GM12878 (cell line): ENCODE measurements at regions not wholly inside any gene's neighbourhood (a gene's known extent, or its start where the extent isn't known, plus 50 kb on each side); places are given as distances from the start of the nearest gene placed in this dataset.

Source experiments
- ATAC-seq: fragments of 200-7000 bp; cut with Tn5 transposase; 3 replicates; pipeline ENCODE4 v1.9.1; 2020; ENCODE audit warnings: mild to moderate bottlenecking, moderate library complexity
- BruUV-seq: library from RNA; stranded (reverse); fragments of 400-500 nt; replicated peaks from 2 replicates; lab custom pipeline; 2021; lab: Mats Ljungman, UMichigan
- CTCF ChIA-PET: fragments of 300-600 bp; sonication (Branson Sonifier 250); formaldehyde crosslinking; extraction: SDS; loops from one replicate; lab custom pipeline; 2021; ENCODE audit warnings: inconsistent platforms; lab: Yijun Ruan, JAX
- POLR2A ChIA-PET: fragments of 350-600 bp; formaldehyde crosslinking; extraction: SDS; loops from one replicate; lab custom pipeline; 2021; ENCODE audit warnings: inconsistent platforms; lab: Charles Lee
- RAD21 ChIA-PET: fragments of 300-600 bp; sonication (Branson Sonifier 250); formaldehyde crosslinking; loops from one replicate; lab custom pipeline; 2023; ENCODE audit warnings: antibody characterized with exemption; ENCODE audit not compliant: unreplicated experiment; lab: Charles Lee
- SMC1A ChIA-PET: fragments of 300-600 bp; sonication (Branson Sonifier 250); formaldehyde crosslinking; loops from one replicate; lab custom pipeline; 2023; ENCODE audit not compliant: unreplicated experiment, uncharacterized antibody; lab: Charles Lee
- DNase-seq: peaks from one replicate; pipeline ENCODE4 v3.0.0-alpha.2; 2011; ENCODE audit warnings: low read depth, low spot score
- FAIRE-seq: peaks from 3 replicates; lab custom pipeline; 2011; peaks lifted over from hg19 to GRCh38; lab: Jason Lieb, UNC
- H2AFZ ChIP-seq: 2 replicates; pipeline ENCODE4 v1.6.0; 2011; ENCODE audit warnings: low read depth, low read length, control low read depth; ENCODE audit not compliant: control insufficient read depth
- H3K27ac ChIP-seq: 2 replicates; pipeline ENCODE4 v1.5.1; 2011; ENCODE audit warnings: control low read depth; ENCODE audit not compliant: control insufficient read depth, insufficient read depth
- H3K27me3 ChIP-seq, 2 experiments: replicated peaks in 1 of 2; 2 replicates each; pipeline versions ENCODE4 v1.6.0 to v1.6.1; 2011; ENCODE audit warnings: low read length in 1 of 2; ENCODE audit not compliant: control insufficient read depth in 2 of 2, insufficient read depth in 2 of 2
- H3K36me3 ChIP-seq, 2 experiments: 2 replicates each; pipeline ENCODE4 v1.5.1; 2011; ENCODE audit warnings: low read length in 1 of 2; ENCODE audit not compliant: control insufficient read depth in 2 of 2, insufficient read depth in 2 of 2
- H3K4me1 ChIP-seq: 2 replicates; pipeline ENCODE4 v1.6.1; 2011; ENCODE audit warnings: mild to moderate bottlenecking, low read length, moderate library complexity, mixed read lengths; ENCODE audit not compliant: control insufficient read depth, insufficient read depth
- H3K4me2 ChIP-seq: 2 replicates; pipeline ENCODE4 v1.6.0; 2011; ENCODE audit warnings: control low read depth; ENCODE audit not compliant: control insufficient read depth, insufficient read depth
- H3K4me3 ChIP-seq: fragments of 200-600 bp; sonication (generic); 2 replicates; pipeline ENCODE4 v1.5.1; 2016
- H3K79me2 ChIP-seq: 2 replicates; pipeline ENCODE4 v1.6.0; 2011; ENCODE audit warnings: low read length; ENCODE audit not compliant: control insufficient read depth, insufficient read depth
- H3K9ac ChIP-seq: 2 replicates; pipeline ENCODE4 v1.8.0; 2011; ENCODE audit warnings: low read length, control low read depth, mixed read lengths; ENCODE audit not compliant: control insufficient read depth, insufficient read depth
- H3K9me3 ChIP-seq: replicated peaks from 3 replicates; pipeline ENCODE4 v1.5.1; 2011; ENCODE audit warnings: mild to moderate bottlenecking, low read length; ENCODE audit not compliant: control insufficient read depth, insufficient read depth
- H4K20me1 ChIP-seq: 2 replicates; pipeline ENCODE4 v1.6.0; 2011; ENCODE audit not compliant: control insufficient read depth, insufficient read depth
- CHD1 ChIP-seq: IDR thresholded peaks from 2 replicates; pipeline ENCODE4 v1.6.1; 2012; ENCODE audit warnings: low read depth, low read length, improper control_type of control experiment
- CREB1 ChIP-seq: IDR thresholded peaks from 2 replicates; pipeline ENCODE4 v1.6.1; 2012; ENCODE audit warnings: low read depth, mild to moderate bottlenecking, inconsistent platforms
- HSF1 ChIP-seq: fragments of 150-350 bp; IDR thresholded peaks from 2 replicates; pipeline ENCODE4 v1.6.1; 2014; ENCODE audit warnings: mild to moderate bottlenecking, low read depth, low read length
- IKZF1 ChIP-seq: fragments of 450-650 bp; conservative IDR thresholded peaks from 2 replicates; pipeline ENCODE4 v1.6.1; 2017; ENCODE audit warnings: antibody characterized with exemption, mild to moderate bottlenecking
- NFXL1 ChIP-seq: fragments of 450-650 bp; IDR thresholded peaks from 2 replicates; pipeline ENCODE4 v1.6.1; 2017; ENCODE audit warnings: antibody characterized with exemption, mild to moderate bottlenecking, borderline replicate concordance
- NFYB ChIP-seq: IDR thresholded peaks from 2 replicates; pipeline ENCODE4 v1.6.1; 2011; ENCODE audit warnings: low read depth, mild to moderate bottlenecking, low read length, improper control_type of control experiment, moderate library complexity; ENCODE audit not compliant: insufficient read depth
- PBX3 ChIP-seq: IDR thresholded peaks from 2 replicates; pipeline ENCODE4 v1.6.1; 2011; ENCODE audit warnings: mild to moderate bottlenecking, low read depth, low read length, moderate library complexity; ENCODE audit not compliant: insufficient replicate concordance
- RELA ChIP-seq: fragments of 450-650 bp; IDR thresholded peaks from 2 replicates; pipeline ENCODE4 v1.8.0; 2014; ENCODE audit warnings: borderline replicate concordance; ENCODE audit not compliant: partially characterized antibody
- STAT1 ChIP-seq: fragments of 450-650 bp; conservative IDR thresholded peaks from 2 replicates; pipeline ENCODE4 v1.6.1; 2014; ENCODE audit warnings: antibody characterized with exemption, mild to moderate bottlenecking
- TAF1 ChIP-seq: IDR thresholded peaks from 2 replicates; pipeline ENCODE4 v1.6.1; 2011; ENCODE audit warnings: mild to moderate bottlenecking, low read depth, low read length, borderline replicate concordance
- YY1 ChIP-seq: IDR thresholded peaks from 2 replicates; pipeline ENCODE4 v1.6.1; 2011; ENCODE audit warnings: low read depth, mild to moderate bottlenecking, low read length
- ZNF622 ChIP-seq: fragments of 450-650 bp; IDR thresholded peaks from 2 replicates; pipeline ENCODE4 v1.6.1; 2017; ENCODE audit warnings: mild to moderate bottlenecking, inconsistent platforms
- WGBS: methylation state at CpG from one replicate; pipeline ENCODE4 v1.1.6; 2016; ENCODE audit warnings: low lambda C conversion rate; ENCODE audit not compliant: insufficient replicate concordance, insufficient coverage; ENCODE audit errors: missing lambda C conversion rate; 5-methylcytosine and 5-hydroxymethylcytosine counted together
- in situ Hi-C: fragments of 300-500 bp; cut with MboI; formaldehyde crosslinking; loops from 9 replicates; pipeline ENCODE4 v1.14.3; 2018; ENCODE audit warnings: mixed read lengths
- intact Hi-C: fragments of 100-400 bp; cut with micrococcal nuclease; formaldehyde crosslinking; loops from one replicate; pipeline ENCODE4 v1.14.2; 2022; ENCODE audit not compliant: unreplicated experiment

DNA sequence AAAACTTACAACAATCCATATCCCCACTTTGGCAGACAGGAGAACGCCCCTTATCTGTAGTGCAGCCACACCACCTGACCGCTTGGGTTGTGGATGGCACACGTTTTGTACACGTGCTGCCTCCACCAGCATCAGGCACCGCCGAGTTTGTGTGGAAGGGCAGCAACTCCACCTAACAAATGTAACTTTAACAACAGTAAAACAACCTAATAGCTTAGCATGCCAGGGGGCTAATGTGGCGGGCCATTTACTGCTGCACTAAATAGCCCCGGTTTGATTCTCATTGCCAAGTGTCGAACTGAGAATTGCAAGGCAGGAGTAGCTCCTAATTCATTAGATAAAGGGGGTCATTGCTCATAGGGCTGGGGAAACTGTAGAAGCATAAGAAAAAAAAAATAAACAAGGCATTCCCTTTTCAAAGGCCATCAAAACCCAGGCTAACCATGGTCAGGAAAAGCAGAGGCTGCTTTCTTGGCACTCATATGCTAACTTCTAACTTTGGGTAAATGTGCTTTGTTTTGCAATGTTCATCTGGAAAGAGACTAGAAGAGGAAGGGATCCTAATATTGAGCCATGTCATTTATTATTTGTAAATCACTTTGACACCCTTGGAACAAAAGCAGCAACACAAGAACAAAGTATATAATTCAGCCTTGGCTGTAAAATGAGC lies 279.7 kb upstream of the SOX5 start:
- POLR2A ChIA-PET: no interaction called here
- no peaks in the 10 kb centered on the region for H3K79me2 ChIP-seq
- ATAC-seq (no peak), DNase-seq (no peak), FAIRE-seq (no peak)
- no peaks in the 10 kb centered on the region for H3K9me3 ChIP-seq
- intact Hi-C loops: no loop called here
- H3K36me3 ChIP-seq: no peaks in the 10 kb centered on the region
- H3K27me3 ChIP-seq: no peaks in the 10 kb centered on the region
- RAD21 ChIA-PET: no interaction called here
- H2AFZ ChIP-seq: no peak overlapping the region
- no peak overlapping the region for H3K27ac ChIP-seq
- H3K4me3 ChIP-seq: no peak overlapping the region
- no TSS peak for BruUV-seq
- in situ Hi-C loops: no loop called here
- H3K9ac ChIP-seq: no peak overlapping the region
- H3K4me2 ChIP-seq: no peak overlapping the region
- no peaks in the 10 kb centered on the region for H4K20me1 ChIP-seq
- WGBS: 25% methylated on average over 9 of the region's 9 CpGs
- SMC1A ChIA-PET: interaction anchor here (0.7 to 3.2 kb wide), 2 partner anchors 28 to 52 kb away, joined by 3 to 10 read pairs; no protein-coding TSS in a partner anchor
- CTCF ChIA-PET: interaction anchor here (1.1 kb wide), 1 partner anchor 31 kb away, joined by 3 read pairs; no protein-coding TSS in a partner anchor
- no peaks in the 10 kb centered on the region for H3K4me1 ChIP-seq
- TF ChIP-seq IKZF1: no peak
- TF ChIP-seq YY1: no peak
- TF ChIP-seq STAT1: no peak
- no peak for TF ChIP-seq CHD1
- TF ChIP-seq ZNF622: no peak
- TF ChIP-seq NFXL1: no peak
- no peak for TF ChIP-seq HSF1
- TF ChIP-seq PBX3: no peak
- no peak for TF ChIP-seq RELA
- TF ChIP-seq TAF1: no peak
- no peak for TF ChIP-seq CREB1
- no peak for TF ChIP-seq NFYB
